ENCODE measurements at regions not wholly inside any gene's neighbourhood (a gene's known extent, or its start where the extent isn't known, plus 50 kb on each side); places are given as distances from the start of the nearest gene placed in this dataset.
A peak's percentile ranks its signal among the peaks of the same experiment; 100 is the strongest.

DNA sequence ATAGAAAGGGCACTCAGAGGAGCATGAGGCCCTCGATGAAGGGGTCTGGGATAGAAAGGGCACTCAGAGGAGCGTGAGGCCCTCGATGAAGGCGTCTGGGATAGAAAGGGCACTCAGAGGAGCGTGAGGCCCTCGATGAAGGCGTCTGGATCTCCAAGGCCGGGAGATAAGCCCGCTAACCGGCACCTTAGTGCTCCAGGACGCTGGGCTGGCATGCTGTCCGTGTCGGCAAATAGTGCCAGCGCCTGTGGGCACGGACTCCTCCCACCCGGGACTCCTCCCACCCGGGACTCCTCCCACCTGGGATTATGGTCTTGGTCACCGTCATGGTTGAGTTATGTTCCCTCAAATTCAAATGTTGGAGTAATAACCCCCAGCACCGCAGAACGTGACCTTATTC lies 725.3 kb downstream of the BRD1 start:
- TF ChIP-seq EP300 (IDR thresholded peaks at IDR 0.05) (no peak), POLR2A (IDR thresholded peaks at IDR 0.05) (no peak)
- TF ChIP-seq, protein P1, sequence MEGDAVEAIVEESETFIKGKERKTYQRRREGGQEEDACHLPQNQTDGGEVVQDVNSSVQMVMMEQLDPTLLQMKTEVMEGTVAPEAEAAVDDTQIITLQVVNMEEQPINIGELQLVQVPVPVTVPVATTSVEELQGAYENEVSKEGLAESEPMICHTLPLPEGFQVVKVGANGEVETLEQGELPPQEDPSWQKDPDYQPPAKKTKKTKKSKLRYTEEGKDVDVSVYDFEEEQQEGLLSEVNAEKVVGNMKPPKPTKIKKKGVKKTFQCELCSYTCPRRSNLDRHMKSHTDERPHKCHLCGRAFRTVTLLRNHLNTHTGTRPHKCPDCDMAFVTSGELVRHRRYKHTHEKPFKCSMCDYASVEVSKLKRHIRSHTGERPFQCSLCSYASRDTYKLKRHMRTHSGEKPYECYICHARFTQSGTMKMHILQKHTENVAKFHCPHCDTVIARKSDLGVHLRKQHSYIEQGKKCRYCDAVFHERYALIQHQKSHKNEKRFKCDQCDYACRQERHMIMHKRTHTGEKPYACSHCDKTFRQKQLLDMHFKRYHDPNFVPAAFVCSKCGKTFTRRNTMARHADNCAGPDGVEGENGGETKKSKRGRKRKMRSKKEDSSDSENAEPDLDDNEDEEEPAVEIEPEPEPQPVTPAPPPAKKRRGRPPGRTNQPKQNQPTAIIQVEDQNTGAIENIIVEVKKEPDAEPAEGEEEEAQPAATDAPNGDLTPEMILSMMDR (IDR thresholded peaks at IDR 0.05) = no peak
- Histone ChIP-seq H3K4me1 (ENCODE audit: insufficient read depth) (no peaks in the 10 kb centered on the region), H3K27me3 (no peaks in the 10 kb centered on the region), H3K9me3 (no peaks in the 10 kb centered on the region), H3K4me3 (no peak overlapping the region), H3K36me3 (no peaks in the 10 kb centered on the region), H3K27ac (no peak overlapping the region)
- WGBS, 3 donors = 81 to 83% (median 81%) methylated on average over 20 of the region's 20 CpGs
- intact Hi-C loops (cut with DNase I) = no loop called here
- DNase-seq = peak in 1 of 5 donors; percentile 15

GRCh38 chr22:49101873-49102272 lies 725.8 kb downstream of the BRD1 start:
- H3K27me3 ChIP-seq = no peaks in the 10 kb centered on the region
- no peak for DNase-seq

GRCh38 chr22:49101225-49101624 lies 726.4 kb downstream of the BRD1 start:
- intact Hi-C loops (cut with DNase I) = no loop called here
- WGBS, 3 donors = 75 to 77% (median 77%) methylated on average over 6 to 8 of the region's 8 CpGs
- H3K36me3 ChIP-seq = no peaks in the 10 kb centered on the region

More at GRCh38 chr22:49101873-49102272, 725.8 kb downstream of the BRD1 start:
- H3K27ac ChIP-seq = no peak overlapping the region
- WGBS, 3 donors = 73 to 80% (median 78%) methylated on average over 8 of the region's 8 CpGs
- H3K4me3 ChIP-seq = no peak overlapping the region
- no peaks in the 10 kb centered on the region for H3K9me3 ChIP-seq
- intact Hi-C loops (cut with DNase I) = no loop called here
- TF ChIP-seq, protein P1 (IDR thresholded peaks at IDR 0.05) = no peak
- no peak for TF ChIP-seq POLR2A (IDR thresholded peaks at IDR 0.05)
- no peak for TF ChIP-seq EP300 (IDR thresholded peaks at IDR 0.05)
- no peaks in the 10 kb centered on the region for H3K4me1 ChIP-seq (ENCODE audit: insufficient read depth)
- H3K36me3 ChIP-seq = no peaks in the 10 kb centered on the region

DNA sequence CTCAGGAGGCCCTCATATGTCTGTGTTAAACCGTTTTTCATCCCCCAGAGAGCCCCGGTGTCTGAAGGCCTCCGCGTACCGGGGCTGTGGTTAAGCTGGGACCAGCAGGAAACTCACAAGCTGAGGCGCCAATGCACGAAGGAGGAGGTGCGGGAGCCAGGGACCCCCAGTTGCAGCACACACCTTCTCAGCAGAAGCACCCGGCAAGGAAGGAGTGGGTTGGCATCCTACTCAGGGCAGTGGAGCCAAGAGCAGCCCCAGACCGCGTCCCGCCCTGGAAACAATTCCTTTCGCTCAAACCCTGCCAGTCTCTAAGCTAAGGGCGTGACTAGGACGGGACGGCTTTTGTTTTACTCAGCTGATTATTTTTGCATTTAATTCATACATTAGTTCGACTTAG lies 726.9 kb downstream of the BRD1 start:
- Histone ChIP-seq H3K27ac (no peak overlapping the region), H3K4me3 (no peak overlapping the region), H3K9me3 (no peaks in the 10 kb centered on the region), H3K36me3 (no peaks in the 10 kb centered on the region), H3K4me1 (ENCODE audit: insufficient read depth) (no peaks in the 10 kb centered on the region), H3K27me3 (no peaks in the 10 kb centered on the region)
- TF ChIP-seq POLR2A (IDR thresholded peaks at IDR 0.05) (no peak), EP300 (IDR thresholded peaks at IDR 0.05) (no peak)
- TF ChIP-seq, protein P1 (IDR thresholded peaks at IDR 0.05) = no peak
- intact Hi-C loops (cut with DNase I) = no loop called here
- no peak for DNase-seq
- WGBS, 3 donors = 65 to 69% (median 68%) methylated on average over 17 of the region's 17 CpGs

More at GRCh38 chr22:49101225-49101624, 726.4 kb downstream of the BRD1 start:
- DNase-seq = no peak
- no peak overlapping the region for H3K4me3 ChIP-seq
- no peak overlapping the region for H3K27ac ChIP-seq
- no peaks in the 10 kb centered on the region for H3K27me3 ChIP-seq
- no peaks in the 10 kb centered on the region for H3K4me1 ChIP-seq (ENCODE audit: insufficient read depth)
- TF ChIP-seq, protein P1 (IDR thresholded peaks at IDR 0.05) = no peak
- no peak for TF ChIP-seq POLR2A (IDR thresholded peaks at IDR 0.05)
- TF ChIP-seq EP300 (IDR thresholded peaks at IDR 0.05) = no peak
- H3K9me3 ChIP-seq = no peaks in the 10 kb centered on the region
